ENCODE measurements at regions not wholly inside any gene's neighbourhood (a gene's known extent, or its start where the extent isn't known, plus 50 kb on each side); places are given as distances from the start of the nearest gene placed in this dataset.

- TF ChIP-seq CTCF (IDR thresholded peaks at IDR 0.05), result no peak
- ATAC-seq (ENCODE audit: low FRiP score) (no peak), DNase-seq (ENCODE audit: low spot score) (no peak)
These were observed 195.1 kb downstream of the ZPLD1 start for GRCh38 chr3:102629943-102630342.

- no peak for ATAC-seq (ENCODE audit: low FRiP score)
- TF ChIP-seq CTCF (IDR thresholded peaks at IDR 0.05), result no peak
- no peak for DNase-seq (ENCODE audit: low spot score)
These were observed 195.7 kb downstream of the ZPLD1 start for GRCh38 chr3:102630531-102630930.

GRCh38 chr3:102643546-102643945 lies 208.7 kb downstream of the ZPLD1 start:
- ATAC-seq (ENCODE audit: low FRiP score) (no peak), DNase-seq (ENCODE audit: low spot score) (no peak)
- no peak for TF ChIP-seq CTCF (IDR thresholded peaks at IDR 0.05)

GRCh38 chr3:102646557-102646956 lies 211.7 kb downstream of the ZPLD1 start:
- no peak for ATAC-seq (ENCODE audit: low FRiP score)
- DNase-seq (ENCODE audit: low spot score), result no peak
- TF ChIP-seq CTCF (IDR thresholded peaks at IDR 0.05), result no peak

GRCh38 chr3:102660653-102661052 lies 225.8 kb downstream of the ZPLD1 start:
- no peak for ATAC-seq (ENCODE audit: low FRiP score)
- TF ChIP-seq CTCF (IDR thresholded peaks at IDR 0.05), result no peak
- DNase-seq (ENCODE audit: low spot score), result no peak

- ATAC-seq (ENCODE audit: low FRiP score) (no peak), DNase-seq (ENCODE audit: low spot score) (no peak)
- TF ChIP-seq CTCF (IDR thresholded peaks at IDR 0.05), result no peak
These were observed 227.1 kb downstream of the ZPLD1 start for GRCh38 chr3:102661707-102662497.

- DNase-seq (ENCODE audit: low spot score) (no peak), ATAC-seq (ENCODE audit: low FRiP score) (no peak)
- no peak for TF ChIP-seq CTCF (IDR thresholded peaks at IDR 0.05)
These were observed 227.6 kb downstream of the ZPLD1 start for GRCh38 chr3:102662498-102662772.
